GM23338 (cell line): ENCODE measurements at regions not wholly inside any gene's neighbourhood (a gene's known extent, or its start where the extent isn't known, plus 50 kb on each side); places are given as distances from the start of the nearest gene placed in this dataset.
"Not testable (repeated sequence)": the region's sequence is repeated elsewhere in the genome, so short reads cannot be mapped to it uniquely, and the experiment has no call there.

ENCODE experiments used
- ATAC-seq: fragments of 200-7000 bp; cut with Tn5 transposase; 3 replicates; pipeline ENCODE4 v1.9.1; 2020
- DNase-seq: peaks from one replicate; pipeline ENCODE4 v3.0.0-alpha.2; 2015; ENCODE audit warnings: low spot score
- H2AFZ ChIP-seq: fragments of 200-600 bp; sonication (generic); 2 replicates; pipeline ENCODE4 v1.8.0; 2016; ENCODE audit warnings: antibody characterized with exemption, mild to moderate bottlenecking, moderate library complexity
- H3F3A ChIP-seq: fragments of 200-600 bp; sonication (generic); replicated peaks from 2 replicates; pipeline ENCODE4 v1.8.0; 2017; ENCODE audit warnings: antibody characterized with exemption, mixed run types, low read depth
- H3K27ac ChIP-seq: fragments of 200-600 bp; sonication (generic); 2 replicates; pipeline ENCODE4 v1.6.1; 2016; ENCODE audit warnings: low read depth
- H3K27me3 ChIP-seq: fragments of 200-600 bp; sonication (generic); 2 replicates; pipeline ENCODE4 v1.8.0; 2016; ENCODE audit warnings: mild to moderate bottlenecking, mixed run types, moderate library complexity; ENCODE audit not compliant: insufficient read depth
- H3K36me3 ChIP-seq: fragments of 200-600 bp; sonication (generic); 2 replicates; pipeline ENCODE4 v1.8.0; 2016; ENCODE audit warnings: mild to moderate bottlenecking; ENCODE audit not compliant: insufficient read depth
- H3K4me1 ChIP-seq: fragments of 200-600 bp; sonication (generic); 2 replicates; pipeline ENCODE4 v1.8.0; 2016; ENCODE audit warnings: mild to moderate bottlenecking, moderate library complexity; ENCODE audit not compliant: insufficient read depth
- H3K4me2 ChIP-seq: fragments of 200-600 bp; sonication (generic); 2 replicates; pipeline ENCODE4 v1.7.1; 2017; ENCODE audit warnings: mixed run types
- H3K4me3 ChIP-seq: fragments of 200-600 bp; sonication (generic); 2 replicates; pipeline ENCODE4 v1.6.1; 2016; ENCODE audit warnings: mixed run types
- H3K79me2 ChIP-seq: fragments of 200-600 bp; sonication (generic); replicated peaks from 2 replicates; pipeline ENCODE4 v1.8.0; 2017; ENCODE audit warnings: mild to moderate bottlenecking; ENCODE audit not compliant: insufficient read depth
- H3K9me2 ChIP-seq: fragments of 200-600 bp; sonication (generic); 2 replicates; pipeline ENCODE4 v1.8.0; 2017; ENCODE audit not compliant: insufficient read depth
- H4K20me1 ChIP-seq: fragments of 200-600 bp; sonication (generic); replicated peaks from 2 replicates; pipeline ENCODE4 v1.8.0; 2017; ENCODE audit warnings: mild to moderate bottlenecking; ENCODE audit not compliant: insufficient read depth
- H3K27ac Mint-ChIP-seq: 2 replicates; pipeline ENCODE4 v1.8.0; 2020; ENCODE audit warnings: inconsistent platforms, mild to moderate bottlenecking, moderate library complexity, mixed read lengths
- H3K27me3 Mint-ChIP-seq: 3 replicates; pipeline ENCODE4 v1.8.0; 2022; ENCODE audit warnings: low read depth, mild to moderate bottlenecking, moderate library complexity, mixed read lengths, inconsistent platforms; ENCODE audit not compliant: insufficient read depth, poor library complexity
- H3K36me3 Mint-ChIP-seq: 3 replicates; pipeline ENCODE4 v1.8.0; 2021; ENCODE audit warnings: low read depth, mild to moderate bottlenecking, inconsistent platforms, moderate library complexity, mixed read lengths
- H3K4me1 Mint-ChIP-seq: 3 replicates; pipeline ENCODE4 v1.8.0; 2020; ENCODE audit warnings: mild to moderate bottlenecking, inconsistent platforms, mixed read lengths
- H3K4me3 Mint-ChIP-seq: 3 replicates; pipeline ENCODE4 v1.8.0; 2021; ENCODE audit warnings: moderate library complexity, mild to moderate bottlenecking, inconsistent platforms, mixed read lengths
- H3K9me3 Mint-ChIP-seq: 3 replicates; pipeline ENCODE4 v1.8.0; 2020; ENCODE audit warnings: moderate library complexity, mild to moderate bottlenecking, inconsistent platforms, mixed read lengths
- CREB1 ChIP-seq: fragments of 250-450 bp; sonication (Bioruptor Pico); IDR thresholded peaks from 2 replicates; pipeline ENCODE4 v1.5.0; 2020; ENCODE audit warnings: low read depth, mild to moderate bottlenecking, moderate library complexity
- EZH2 ChIP-seq: fragments of 200-600 bp; sonication (generic); IDR thresholded peaks from one replicate; pipeline ENCODE4 v1.8.0; 2017; ENCODE audit warnings: antibody characterized with exemption, mild to moderate bottlenecking, low read depth; ENCODE audit not compliant: unreplicated experiment
- STAT1 ChIP-seq: IDR thresholded peaks from one replicate; pipeline ENCODE4 v1.6.1; 2016; ENCODE audit warnings: antibody characterized with exemption; ENCODE audit not compliant: unreplicated experiment
- ZNF114 ChIP-seq: fragments of 250-450 bp; sonication (Bioruptor Pico); IDR thresholded peaks from 2 replicates; pipeline ENCODE4 v1.5.0; 2020; ENCODE audit warnings: mild to moderate bottlenecking, moderate library complexity
- ZNF331 ChIP-seq: fragments of 250-450 bp; sonication (Bioruptor Pico); IDR thresholded peaks from 2 replicates; pipeline ENCODE4 v1.5.0; 2020; ENCODE audit warnings: low read depth, mild to moderate bottlenecking, moderate library complexity
- TF ChIP-seq, protein P1 (sequence below): fragments of 250-450 bp; sonication (Bioruptor Pico); IDR thresholded peaks from 2 replicates; pipeline ENCODE4 v1.5.0; 2020; ENCODE audit warnings: mild to moderate bottlenecking, moderate library complexity
- TF ChIP-seq, protein P2 (sequence below), 2 experiments: fragments of 200-600 bp in 1 of 2; sonication (generic) in 1 of 2; conservative IDR thresholded peaks; 2 replicates each; pipeline versions ENCODE4 v1.5.1 to v1.6.1; 2016 to 2017; ENCODE audit warnings: antibody characterized with exemption in 2 of 2, low read depth in 2 of 2, mild to moderate bottlenecking in 2 of 2, moderate library complexity in 1 of 2

DNA sequence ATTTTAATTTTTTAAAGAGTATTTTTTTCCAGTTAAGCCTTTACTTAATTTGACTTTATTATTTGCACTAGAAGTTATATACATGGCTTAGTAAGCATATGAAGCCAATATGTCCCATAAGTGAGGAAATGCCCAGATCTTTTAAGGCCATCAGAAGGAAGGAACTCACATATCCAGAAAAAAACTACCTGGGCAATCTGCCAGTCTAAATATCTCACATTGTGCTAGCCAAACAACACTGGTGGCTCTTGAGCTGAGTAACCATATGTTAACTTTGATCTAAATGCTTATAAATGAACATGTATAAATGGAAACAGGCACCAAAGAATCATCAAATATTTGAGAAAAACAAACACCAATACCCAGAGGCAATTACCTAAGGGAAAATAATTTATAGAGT lies 138.6 kb upstream of the APOOL start (continued):
- TF ChIP-seq, protein P1, sequence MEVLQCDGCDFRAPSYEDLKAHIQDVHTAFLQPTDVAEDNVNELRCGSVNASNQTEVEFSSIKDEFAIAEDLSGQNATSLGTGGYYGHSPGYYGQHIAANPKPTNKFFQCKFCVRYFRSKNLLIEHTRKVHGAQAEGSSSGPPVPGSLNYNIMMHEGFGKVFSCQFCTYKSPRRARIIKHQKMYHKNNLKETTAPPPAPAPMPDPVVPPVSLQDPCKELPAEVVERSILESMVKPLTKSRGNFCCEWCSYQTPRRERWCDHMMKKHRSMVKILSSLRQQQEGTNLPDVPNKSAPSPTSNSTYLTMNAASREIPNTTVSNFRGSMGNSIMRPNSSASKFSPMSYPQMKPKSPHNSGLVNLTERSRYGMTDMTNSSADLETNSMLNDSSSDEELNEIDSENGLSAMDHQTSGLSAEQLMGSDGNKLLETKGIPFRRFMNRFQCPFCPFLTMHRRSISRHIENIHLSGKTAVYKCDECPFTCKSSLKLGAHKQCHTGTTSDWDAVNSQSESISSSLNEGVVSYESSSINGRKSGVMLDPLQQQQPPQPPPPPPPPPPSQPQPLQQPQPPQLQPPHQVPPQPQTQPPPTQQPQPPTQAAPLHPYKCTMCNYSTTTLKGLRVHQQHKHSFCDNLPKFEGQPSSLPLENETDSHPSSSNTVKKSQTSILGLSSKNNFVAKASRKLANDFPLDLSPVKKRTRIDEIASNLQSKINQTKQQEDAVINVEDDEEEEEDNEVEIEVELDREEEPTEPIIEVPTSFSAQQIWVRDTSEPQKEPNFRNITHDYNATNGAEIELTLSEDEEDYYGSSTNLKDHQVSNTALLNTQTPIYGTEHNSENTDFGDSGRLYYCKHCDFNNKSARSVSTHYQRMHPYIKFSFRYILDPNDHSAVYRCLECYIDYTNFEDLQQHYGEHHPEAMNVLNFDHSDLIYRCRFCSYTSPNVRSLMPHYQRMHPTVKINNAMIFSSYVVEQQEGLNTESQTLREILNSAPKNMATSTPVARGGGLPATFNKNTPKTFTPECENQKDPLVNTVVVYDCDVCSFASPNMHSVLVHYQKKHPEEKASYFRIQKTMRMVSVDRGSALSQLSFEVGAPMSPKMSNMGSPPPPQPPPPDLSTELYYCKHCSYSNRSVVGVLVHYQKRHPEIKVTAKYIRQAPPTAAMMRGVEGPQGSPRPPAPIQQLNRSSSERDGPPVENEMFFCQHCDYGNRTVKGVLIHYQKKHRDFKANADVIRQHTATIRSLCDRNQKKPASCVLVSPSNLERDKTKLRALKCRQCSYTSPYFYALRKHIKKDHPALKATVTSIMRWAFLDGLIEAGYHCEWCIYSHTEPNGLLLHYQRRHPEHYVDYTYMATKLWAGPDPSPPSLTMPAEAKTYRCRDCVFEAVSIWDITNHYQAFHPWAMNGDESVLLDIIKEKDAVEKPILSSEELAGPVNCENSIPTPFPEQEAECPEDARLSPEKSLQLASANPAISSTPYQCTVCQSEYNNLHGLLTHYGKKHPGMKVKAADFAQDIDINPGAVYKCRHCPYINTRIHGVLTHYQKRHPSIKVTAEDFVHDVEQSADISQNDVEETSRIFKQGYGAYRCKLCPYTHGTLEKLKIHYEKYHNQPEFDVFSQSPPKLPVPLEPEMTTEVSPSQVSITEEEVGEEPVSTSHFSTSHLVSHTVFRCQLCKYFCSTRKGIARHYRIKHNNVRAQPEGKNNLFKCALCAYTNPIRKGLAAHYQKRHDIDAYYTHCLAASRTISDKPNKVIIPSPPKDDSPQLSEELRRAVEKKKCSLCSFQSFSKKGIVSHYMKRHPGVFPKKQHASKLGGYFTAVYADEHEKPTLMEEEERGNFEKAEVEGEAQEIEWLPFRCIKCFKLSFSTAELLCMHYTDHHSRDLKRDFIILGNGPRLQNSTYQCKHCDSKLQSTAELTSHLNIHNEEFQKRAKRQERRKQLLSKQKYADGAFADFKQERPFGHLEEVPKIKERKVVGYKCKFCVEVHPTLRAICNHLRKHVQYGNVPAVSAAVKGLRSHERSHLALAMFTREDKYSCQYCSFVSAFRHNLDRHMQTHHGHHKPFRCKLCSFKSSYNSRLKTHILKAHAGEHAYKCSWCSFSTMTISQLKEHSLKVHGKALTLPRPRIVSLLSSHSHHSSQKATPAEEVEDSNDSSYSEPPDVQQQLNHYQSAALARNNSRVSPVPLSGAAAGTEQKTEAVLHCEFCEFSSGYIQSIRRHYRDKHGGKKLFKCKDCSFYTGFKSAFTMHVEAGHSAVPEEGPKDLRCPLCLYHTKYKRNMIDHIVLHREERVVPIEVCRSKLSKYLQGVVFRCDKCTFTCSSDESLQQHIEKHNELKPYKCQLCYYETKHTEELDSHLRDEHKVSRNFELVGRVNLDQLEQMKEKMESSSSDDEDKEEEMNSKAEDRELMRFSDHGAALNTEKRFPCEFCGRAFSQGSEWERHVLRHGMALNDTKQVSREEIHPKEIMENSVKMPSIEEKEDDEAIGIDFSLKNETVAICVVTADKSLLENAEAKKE (CRISPR knock-in tag): no peak
- TF ChIP-seq CREB1 (no peak), ZNF331 (CRISPR knock-in tag) (no peak), ZNF114 (CRISPR knock-in tag) (no peak), EZH2 (no peak), STAT1 (no peak)
- TF ChIP-seq, protein P2, sequence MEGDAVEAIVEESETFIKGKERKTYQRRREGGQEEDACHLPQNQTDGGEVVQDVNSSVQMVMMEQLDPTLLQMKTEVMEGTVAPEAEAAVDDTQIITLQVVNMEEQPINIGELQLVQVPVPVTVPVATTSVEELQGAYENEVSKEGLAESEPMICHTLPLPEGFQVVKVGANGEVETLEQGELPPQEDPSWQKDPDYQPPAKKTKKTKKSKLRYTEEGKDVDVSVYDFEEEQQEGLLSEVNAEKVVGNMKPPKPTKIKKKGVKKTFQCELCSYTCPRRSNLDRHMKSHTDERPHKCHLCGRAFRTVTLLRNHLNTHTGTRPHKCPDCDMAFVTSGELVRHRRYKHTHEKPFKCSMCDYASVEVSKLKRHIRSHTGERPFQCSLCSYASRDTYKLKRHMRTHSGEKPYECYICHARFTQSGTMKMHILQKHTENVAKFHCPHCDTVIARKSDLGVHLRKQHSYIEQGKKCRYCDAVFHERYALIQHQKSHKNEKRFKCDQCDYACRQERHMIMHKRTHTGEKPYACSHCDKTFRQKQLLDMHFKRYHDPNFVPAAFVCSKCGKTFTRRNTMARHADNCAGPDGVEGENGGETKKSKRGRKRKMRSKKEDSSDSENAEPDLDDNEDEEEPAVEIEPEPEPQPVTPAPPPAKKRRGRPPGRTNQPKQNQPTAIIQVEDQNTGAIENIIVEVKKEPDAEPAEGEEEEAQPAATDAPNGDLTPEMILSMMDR (conservative IDR thresholded peaks at IDR 0.05; ENCODE audit: low read depth in 2 of 2): no peak

DNA sequence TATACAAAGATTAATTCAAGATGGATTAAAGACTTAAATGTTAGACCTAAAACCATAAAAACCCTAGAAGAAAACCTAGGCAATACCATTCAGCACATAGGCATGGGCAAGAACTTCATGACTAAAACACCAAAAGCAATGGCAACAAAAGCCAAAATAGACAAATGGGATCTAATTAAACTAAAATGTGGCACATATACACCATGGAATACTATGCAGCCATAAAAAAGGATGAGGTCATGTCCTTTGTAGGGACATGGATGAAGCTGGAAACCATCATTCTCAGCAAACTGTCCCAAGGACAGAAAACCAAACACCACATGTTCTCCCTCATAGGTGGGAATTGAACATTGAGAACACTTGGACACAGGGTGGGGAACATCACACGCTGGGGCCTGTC lies 133.4 kb upstream of the APOOL start:
- not testable (repeated sequence) for H3K27me3 ChIP-seq, H3K4me1 Mint-ChIP-seq, H3F3A ChIP-seq, H3K36me3 Mint-ChIP-seq, H2AFZ ChIP-seq, DNase-seq, H3K9me2 ChIP-seq, H3K9me3 Mint-ChIP-seq, H3K4me3 ChIP-seq, H3K27ac ChIP-seq, H4K20me1 ChIP-seq, H3K27ac Mint-ChIP-seq, H3K4me1 ChIP-seq, H3K36me3 ChIP-seq, ATAC-seq, H3K79me2 ChIP-seq, H3K4me3 Mint-ChIP-seq, H3K27me3 Mint-ChIP-seq, H3K4me2 ChIP-seq

DNA sequence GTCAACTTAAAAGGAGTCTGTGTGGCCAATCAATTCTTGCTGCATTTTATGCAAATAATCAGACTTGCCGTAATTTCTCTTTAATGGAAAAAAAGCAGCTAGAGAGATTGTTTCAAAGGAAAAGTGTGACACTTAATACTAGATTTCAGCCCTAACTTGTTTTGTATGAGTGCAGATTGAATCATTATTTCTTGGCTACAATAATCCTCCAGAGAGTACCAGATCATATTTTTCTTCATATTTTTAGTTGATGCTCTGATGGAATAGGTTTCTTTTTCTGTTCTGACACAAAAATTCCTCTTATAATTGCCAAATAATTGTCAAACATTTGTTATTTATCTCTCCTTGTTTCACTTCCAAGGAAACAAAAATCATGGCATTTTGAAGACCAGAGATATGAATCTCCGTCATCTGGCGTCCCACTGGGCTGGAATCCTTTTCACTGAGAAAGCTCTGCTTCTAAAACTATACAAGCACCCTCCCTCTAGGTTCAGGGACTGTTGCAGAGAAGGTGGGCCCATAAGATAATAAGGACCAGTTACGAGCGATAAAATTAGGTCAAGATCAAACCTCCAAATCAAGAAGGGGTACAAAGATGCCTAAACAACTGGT lies 131.4 kb upstream of the APOOL start:
- H2AFZ ChIP-seq, H3F3A ChIP-seq, H3K27ac Mint-ChIP-seq, H3K27me3 Mint-ChIP-seq, H3K4me1 Mint-ChIP-seq, H3K27me3 ChIP-seq, H3K4me1 ChIP-seq, DNase-seq, H3K4me2 ChIP-seq, H3K9me2 ChIP-seq, H3K27ac ChIP-seq, H3K36me3 Mint-ChIP-seq, H3K79me2 ChIP-seq, ATAC-seq, H4K20me1 ChIP-seq, H3K4me3 ChIP-seq, H3K36me3 ChIP-seq, H3K9me3 Mint-ChIP-seq, H3K4me3 Mint-ChIP-seq: not testable (repeated sequence)
